ENCODE measurements at regions not wholly inside any gene's neighbourhood (a gene's known extent, or its start where the extent isn't known, plus 50 kb on each side); places are given as distances from the start of the nearest gene placed in this dataset.

DNA sequence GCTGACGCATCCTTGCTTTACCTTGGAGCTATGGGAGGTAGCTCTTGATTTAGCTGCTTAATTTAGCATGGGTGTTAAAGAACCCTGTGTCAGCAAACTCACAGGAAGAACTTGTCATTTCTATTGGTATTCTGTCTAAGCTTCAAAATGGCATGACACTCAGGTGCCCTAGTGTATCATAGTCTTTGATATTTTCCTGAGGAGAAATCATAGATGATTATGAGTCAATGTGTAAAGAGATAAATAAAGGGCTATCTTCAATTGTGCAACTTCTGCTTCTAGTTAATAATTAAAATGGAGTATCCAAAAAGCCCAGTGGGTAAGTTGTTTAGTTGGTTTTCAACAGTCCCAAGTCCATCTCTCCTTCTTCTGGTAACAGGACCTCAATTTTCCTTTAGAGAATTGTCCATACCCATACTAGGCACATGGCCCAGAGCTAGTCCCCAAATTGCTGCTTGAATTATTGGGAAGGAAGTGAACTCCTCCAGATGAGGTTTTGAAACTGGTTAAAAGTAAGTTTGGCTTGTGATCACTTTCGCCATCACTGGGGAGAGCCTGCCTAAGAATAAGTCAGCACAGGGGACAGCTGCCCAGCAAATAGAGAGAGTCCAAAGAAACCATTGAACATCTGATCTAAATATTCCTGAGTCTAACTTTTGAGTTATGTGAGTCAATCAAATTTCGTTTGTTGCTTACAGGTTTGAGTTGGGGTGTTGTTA is 169.0 kb upstream of the PHYHIPL start:
- TF ChIP-seq, protein P1, sequence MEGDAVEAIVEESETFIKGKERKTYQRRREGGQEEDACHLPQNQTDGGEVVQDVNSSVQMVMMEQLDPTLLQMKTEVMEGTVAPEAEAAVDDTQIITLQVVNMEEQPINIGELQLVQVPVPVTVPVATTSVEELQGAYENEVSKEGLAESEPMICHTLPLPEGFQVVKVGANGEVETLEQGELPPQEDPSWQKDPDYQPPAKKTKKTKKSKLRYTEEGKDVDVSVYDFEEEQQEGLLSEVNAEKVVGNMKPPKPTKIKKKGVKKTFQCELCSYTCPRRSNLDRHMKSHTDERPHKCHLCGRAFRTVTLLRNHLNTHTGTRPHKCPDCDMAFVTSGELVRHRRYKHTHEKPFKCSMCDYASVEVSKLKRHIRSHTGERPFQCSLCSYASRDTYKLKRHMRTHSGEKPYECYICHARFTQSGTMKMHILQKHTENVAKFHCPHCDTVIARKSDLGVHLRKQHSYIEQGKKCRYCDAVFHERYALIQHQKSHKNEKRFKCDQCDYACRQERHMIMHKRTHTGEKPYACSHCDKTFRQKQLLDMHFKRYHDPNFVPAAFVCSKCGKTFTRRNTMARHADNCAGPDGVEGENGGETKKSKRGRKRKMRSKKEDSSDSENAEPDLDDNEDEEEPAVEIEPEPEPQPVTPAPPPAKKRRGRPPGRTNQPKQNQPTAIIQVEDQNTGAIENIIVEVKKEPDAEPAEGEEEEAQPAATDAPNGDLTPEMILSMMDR (IDR thresholded peaks at IDR 0.05): no peak
- TF ChIP-seq POLR2A (IDR thresholded peaks at IDR 0.05): no peak

All from suprapubic skin (tissue), 3 donors.